OCI-LY1 (cell line): ENCODE measurements at regions not wholly inside any gene's neighbourhood (a gene's known extent, or its start where the extent isn't known, plus 50 kb on each side); places are given as distances from the start of the nearest gene placed in this dataset.

Source experiments
- H2AFZ ChIP-seq: fragments of 200-600 bp; sonication (generic), shearing (Covaris generic); 2 replicates; pipeline ENCODE4 v1.6.0; 2014; ENCODE audit warnings: antibody characterized with exemption, mild to moderate bottlenecking, low read length
- H3F3A ChIP-seq: fragments of 200-600 bp; sonication (generic), shearing (Covaris generic); 2 replicates; pipeline ENCODE4 v1.6.0; 2014; ENCODE audit warnings: mild to moderate bottlenecking, antibody characterized with exemption, low read length, moderate library complexity; ENCODE audit not compliant: insufficient read depth
- H3K27ac ChIP-seq: fragments of 200-600 bp; sonication (generic); 2 replicates; pipeline ENCODE4 v1.5.1; 2014; ENCODE audit warnings: low read length, mixed run types, mild to moderate bottlenecking, low read depth; ENCODE audit not compliant: poor library complexity, severe bottlenecking
- H3K27me3 ChIP-seq: fragments of 200-600 bp; sonication (generic); 2 replicates; pipeline ENCODE4 v1.6.0; 2014; ENCODE audit warnings: antibody characterized with exemption, mild to moderate bottlenecking, low read length, moderate library complexity; ENCODE audit not compliant: insufficient read depth
- H3K36me3 ChIP-seq: fragments of 200-600 bp; sonication (generic); 2 replicates; pipeline ENCODE4 v1.6.1; 2014; ENCODE audit warnings: mild to moderate bottlenecking, antibody characterized with exemption, low read length, moderate library complexity, mixed read lengths; ENCODE audit not compliant: insufficient read depth
- H3K4me1 ChIP-seq: fragments of 200-600 bp; sonication (generic); 2 replicates; pipeline ENCODE4 v1.5.1; 2014; ENCODE audit warnings: mild to moderate bottlenecking, low read length, moderate library complexity; ENCODE audit not compliant: insufficient read depth, severe bottlenecking
- H3K4me2 ChIP-seq: fragments of 200-600 bp; sonication (generic), shearing (Covaris generic); 2 replicates; pipeline ENCODE4 v1.6.1; 2014; ENCODE audit warnings: low read length
- H3K4me3 ChIP-seq: fragments of 200-600 bp; sonication (generic); 2 replicates; pipeline ENCODE4 v1.5.1; 2014; ENCODE audit warnings: low read length, low read depth, mild to moderate bottlenecking, mixed read lengths; ENCODE audit not compliant: poor library complexity, severe bottlenecking
- H3K79me2 ChIP-seq: fragments of 200-600 bp; shearing (Covaris generic); 2 replicates; pipeline ENCODE4 v1.6.1; 2016; ENCODE audit warnings: mixed run types, low read length, mixed read lengths; ENCODE audit not compliant: insufficient read depth
- H3K9ac ChIP-seq: fragments of 200-600 bp; sonication (generic), shearing (Covaris generic); 2 replicates; pipeline ENCODE4 v1.6.1; 2014; ENCODE audit warnings: mild to moderate bottlenecking, low read length, mixed read lengths
- H3K9me2 ChIP-seq: fragments of 200-600 bp; sonication (generic), shearing (Covaris generic); 2 replicates; pipeline ENCODE4 v1.6.1; 2014; ENCODE audit warnings: low read depth, mild to moderate bottlenecking, low read length, mixed read lengths
- H3K9me3 ChIP-seq: fragments of 200-600 bp; shearing (Covaris generic); 2 replicates; pipeline ENCODE4 v1.6.1; 2014; ENCODE audit warnings: low read length, mixed read lengths
- H4K20me1 ChIP-seq: fragments of 200-600 bp; sonication (generic), shearing (Covaris generic); 2 replicates; pipeline ENCODE4 v1.6.0; 2016; ENCODE audit warnings: mild to moderate bottlenecking, low read length; ENCODE audit not compliant: insufficient read depth
- CTCF ChIP-seq: fragments of 200-600 bp; sonication (generic), shearing (Covaris generic); IDR thresholded peaks from 2 replicates; pipeline ENCODE4 v1.5.1; 2017; ENCODE audit warnings: mild to moderate bottlenecking, antibody characterized with exemption, low read length, moderate library complexity, mixed read lengths
- EZH2 ChIP-seq: fragments of 200-600 bp; sonication (generic), shearing (Covaris generic); IDR thresholded peaks from 2 replicates; pipeline ENCODE4 v1.8.0; 2017; ENCODE audit warnings: borderline replicate concordance, mixed run types, mild to moderate bottlenecking, antibody characterized with exemption, low read length, moderate library complexity, mixed read lengths

GRCh38 chr13:59363313-59363712, 800.4 kb downstream of the DIAPH3 start:
- H3K9me3 ChIP-seq: no peaks in the 10 kb centered on the region
- TF ChIP-seq EZH2 (no peak), CTCF (no peak)
- H2AFZ ChIP-seq: no peak overlapping the region
- H3K9me2 ChIP-seq: no peaks in the 10 kb centered on the region
- H3K9ac ChIP-seq: no peak overlapping the region
- H3K4me1 ChIP-seq: no peaks in the 10 kb centered on the region
- H3K79me2 ChIP-seq: no peaks in the 10 kb centered on the region
- H3K4me2 ChIP-seq: no peak overlapping the region
- no peaks in the 10 kb centered on the region for H3K36me3 ChIP-seq
- H3K4me3 ChIP-seq: no peak overlapping the region
- no peaks in the 10 kb centered on the region for H3K27me3 ChIP-seq
- no peaks in the 10 kb centered on the region for H3F3A ChIP-seq
- H4K20me1 ChIP-seq: no peaks in the 10 kb centered on the region
- H3K27ac ChIP-seq: no peak overlapping the region

GRCh38 chr13:59363947-59364346, 799.8 kb downstream of the DIAPH3 start:
- no peaks in the 10 kb centered on the region for H3K79me2 ChIP-seq
- H3K4me1 ChIP-seq: no peaks in the 10 kb centered on the region
- H3K4me2 ChIP-seq: no peak overlapping the region
- no peak overlapping the region for H2AFZ ChIP-seq
- no peaks in the 10 kb centered on the region for H3K36me3 ChIP-seq
- H3K9ac ChIP-seq: no peak overlapping the region
- no peaks in the 10 kb centered on the region for H4K20me1 ChIP-seq
- H3K27me3 ChIP-seq: no peaks in the 10 kb centered on the region
- no peak for TF ChIP-seq EZH2
- TF ChIP-seq CTCF: no peak
- no peak overlapping the region for H3K4me3 ChIP-seq
- no peaks in the 10 kb centered on the region for H3F3A ChIP-seq
- no peak overlapping the region for H3K27ac ChIP-seq
- H3K9me2 ChIP-seq: no peaks in the 10 kb centered on the region
- H3K9me3 ChIP-seq: no peaks in the 10 kb centered on the region

- no peaks in the 10 kb centered on the region for H3K9me3 ChIP-seq
- no peaks in the 10 kb centered on the region for H3K4me1 ChIP-seq
- no peaks in the 10 kb centered on the region for H3K79me2 ChIP-seq
- no peak overlapping the region for H3K4me2 ChIP-seq
- H3K27me3 ChIP-seq: no peaks in the 10 kb centered on the region
- H2AFZ ChIP-seq: no peak overlapping the region
- TF ChIP-seq EZH2 (no peak), CTCF (no peak)
- H3K27ac ChIP-seq: no peak overlapping the region
- no peaks in the 10 kb centered on the region for H4K20me1 ChIP-seq
- no peak overlapping the region for H3K9ac ChIP-seq
- H3K9me2 ChIP-seq: no peaks in the 10 kb centered on the region
- H3K36me3 ChIP-seq: no peaks in the 10 kb centered on the region
- no peak overlapping the region for H3K4me3 ChIP-seq
- H3F3A ChIP-seq: no peaks in the 10 kb centered on the region
These were observed 799.1 kb downstream of the DIAPH3 start for GRCh38 chr13:59364641-59365085.
